NCI-H2196 treated with DMSO at 0.1 percent for 48 hours (cell line): ENCODE measurements at regions not wholly inside any gene's neighbourhood (a gene's known extent, or its start where the extent isn't known, plus 50 kb on each side); places are given as distances from the start of the nearest gene placed in this dataset.
A peak's percentile ranks its signal among the peaks of the same experiment; 100 is the strongest.
"Not testable (repeated sequence)": the region's sequence is repeated elsewhere in the genome, so short reads cannot be mapped to it uniquely, and the experiment has no call there.

ENCODE experiments used
- DNase-seq: peaks from one replicate; lab custom pipeline; 2025; ENCODE audit not compliant: unreplicated experiment; lab: John Stamatoyannopoulos, UW

- no peak for DNase-seq
These were observed 766.4 kb upstream of the TMEM132C start for GRCh38 chr12:127500512-127501035.

- no peak for DNase-seq
These were observed 765.1 kb upstream of the TMEM132C start for GRCh38 chr12:127501916-127502315.

GRCh38 chr12:127503246-127503645 is 763.7 kb upstream of the TMEM132C start:
- DNase-seq, result no peak

GRCh38 chr12:127503996-127504395 is 763.0 kb upstream of the TMEM132C start:
- DNase-seq, result not testable (repeated sequence)

- DNase-seq, result no peak
These were observed 762.1 kb upstream of the TMEM132C start for GRCh38 chr12:127504874-127505273.

- DNase-seq, result no peak
These were observed 759.6 kb upstream of the TMEM132C start for GRCh38 chr12:127507341-127507740.

- DNase-seq, result no peak
These were observed 757.7 kb upstream of the TMEM132C start for GRCh38 chr12:127509066-127509778.

GRCh38 chr12:127515941-127516340 is 751.0 kb upstream of the TMEM132C start:
- no peak for DNase-seq

GRCh38 chr12:127516467-127516866 is 750.5 kb upstream of the TMEM132C start:
- no peak for DNase-seq

- DNase-seq, result no peak
These were observed 747.2 kb upstream of the TMEM132C start for GRCh38 chr12:127519779-127520178.

GRCh38 chr12:127526925-127527324 is 740.0 kb upstream of the TMEM132C start:
- no peak for DNase-seq

GRCh38 chr12:127528551-127528950 is 738.4 kb upstream of the TMEM132C start:
- DNase-seq, result no peak

GRCh38 chr12:127531542-127531941 is 735.4 kb upstream of the TMEM132C start:
- no peak for DNase-seq

- DNase-seq, result no peak
These were observed 733.6 kb upstream of the TMEM132C start for GRCh38 chr12:127533353-127533752.

- no peak for DNase-seq
These were observed 730.0 kb upstream of the TMEM132C start for GRCh38 chr12:127536833-127537428.

- no peak for DNase-seq
These were observed 728.7 kb upstream of the TMEM132C start for GRCh38 chr12:127538316-127538715.

GRCh38 chr12:127539226-127539858 is 727.6 kb upstream of the TMEM132C start:
- no peak for DNase-seq

- DNase-seq, result no peak
These were observed 724.6 kb upstream of the TMEM132C start for GRCh38 chr12:127542391-127542790.

GRCh38 chr12:127542931-127543330 is 724.0 kb upstream of the TMEM132C start:
- no peak for DNase-seq

GRCh38 chr12:127546721-127547505 is 720.1 kb upstream of the TMEM132C start:
- DNase-seq, result no peak

- DNase-seq, result peak; percentile 16
These were observed 718.8 kb upstream of the TMEM132C start for GRCh38 chr12:127548123-127548553.
